Medulla oblongata (tissue), 1 donor: ENCODE measurements at regions not wholly inside any gene's neighbourhood (a gene's known extent, or its start where the extent isn't known, plus 50 kb on each side); places are given as distances from the start of the nearest gene placed in this dataset.
"Not testable (repeated sequence)": the region's sequence is repeated elsewhere in the genome, so short reads cannot be mapped to it uniquely, and the experiment has no call there.

Source experiments
- DNase-seq: peaks from one replicate; pipeline ENCODE4 v3.0.0-alpha.2; 2015; ENCODE audit errors: extremely low spot score

DNA sequence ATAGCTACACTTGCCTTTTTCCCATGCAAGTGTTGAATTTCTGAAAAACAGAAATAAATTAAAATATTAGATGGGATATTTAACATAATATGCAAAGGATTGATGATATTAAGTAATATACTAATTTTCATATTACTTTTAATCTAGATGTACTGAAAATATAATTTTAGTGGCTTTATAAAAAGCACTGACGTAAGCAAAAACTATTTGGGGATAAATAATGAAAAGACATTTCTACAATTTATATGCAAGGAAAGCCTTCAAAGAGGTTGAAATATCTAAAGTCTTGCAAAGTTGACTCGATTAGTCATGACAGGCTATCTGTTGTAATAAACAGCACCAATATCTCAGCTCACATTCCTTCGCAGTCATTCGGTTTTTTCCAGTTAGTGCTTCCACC lies 94.9 kb upstream of the ABCB5 start:
- DNase-seq: no peak

DNA sequence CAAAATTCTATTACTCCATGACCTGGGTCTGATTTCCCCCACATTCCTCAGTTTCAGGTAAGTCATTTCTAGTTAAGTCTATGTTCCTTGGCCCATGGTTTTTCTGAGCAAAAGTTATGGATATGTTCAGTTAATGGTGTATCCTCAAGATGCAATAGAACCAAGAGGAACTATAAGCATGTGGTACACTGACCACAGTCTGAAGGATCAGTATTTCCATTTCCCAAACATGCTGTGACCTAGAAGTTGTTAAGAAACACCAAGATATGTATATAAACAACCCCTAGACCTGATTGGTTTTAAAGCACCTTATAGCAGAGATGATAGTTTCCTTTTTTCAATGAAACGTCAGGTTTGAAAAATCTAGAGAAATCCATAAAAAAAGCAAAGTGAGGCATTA lies 94.2 kb upstream of the ABCB5 start:
- DNase-seq: no peak

DNA sequence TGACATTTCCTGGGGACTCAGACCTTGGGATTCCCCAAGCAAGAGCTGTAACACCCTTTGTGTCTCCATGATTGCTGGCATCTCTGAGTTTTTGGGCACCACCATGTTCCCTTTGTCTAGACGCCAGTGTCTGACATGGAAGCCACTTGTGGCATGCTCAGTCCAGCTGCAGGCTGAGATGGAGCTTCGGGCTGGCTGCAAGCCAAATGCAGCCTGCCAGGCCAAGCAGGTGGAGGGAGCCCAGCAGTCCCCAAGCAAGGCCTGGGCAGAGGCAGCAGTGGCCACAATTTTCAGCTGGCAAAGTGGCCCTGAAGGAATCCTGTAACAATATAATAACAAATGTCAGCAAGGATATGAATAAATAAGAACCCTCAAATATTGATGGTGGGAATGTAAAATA lies 86.2 kb upstream of the ABCB5 start:
- DNase-seq: no peak

DNA sequence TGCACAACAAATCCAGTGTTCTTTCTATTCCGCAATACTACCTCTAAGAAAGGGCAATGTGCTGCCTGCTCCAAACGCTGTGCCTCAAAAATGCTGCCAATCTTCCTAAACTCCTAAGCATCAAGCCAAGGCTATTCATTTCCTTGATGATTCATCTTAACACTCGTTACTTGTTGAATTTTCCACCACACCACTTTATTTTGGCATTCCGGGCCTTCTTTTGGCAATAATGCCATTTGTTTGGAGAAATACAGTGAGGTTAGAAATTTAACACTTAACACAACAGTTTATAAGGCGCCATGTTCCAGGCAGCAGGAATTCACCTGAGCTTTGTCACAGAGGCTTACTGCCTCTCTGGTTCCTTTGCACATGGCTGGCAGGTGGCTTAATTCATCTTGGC lies 82.6 kb upstream of the ABCB5 start:
- no peak for DNase-seq

DNA sequence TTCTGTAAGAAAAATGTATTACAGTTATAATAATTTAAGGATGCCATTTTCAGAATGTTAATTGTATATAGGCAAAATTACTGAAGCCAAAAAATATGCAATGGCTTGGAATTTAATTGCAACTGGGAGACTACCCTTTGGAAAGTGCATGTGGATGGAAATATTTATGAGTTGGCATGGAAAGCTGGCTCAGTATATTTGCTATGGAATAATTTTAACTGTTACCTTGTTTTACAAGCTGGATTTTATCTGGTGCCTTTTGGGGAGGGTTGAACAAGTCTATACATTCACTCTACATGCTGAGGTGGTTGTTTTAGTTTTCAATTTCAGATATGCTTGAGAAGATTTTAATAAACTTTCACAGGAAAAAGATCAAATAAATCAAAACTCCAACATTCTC lies 80.9 kb upstream of the ABCB5 start:
- DNase-seq: no peak

DNA sequence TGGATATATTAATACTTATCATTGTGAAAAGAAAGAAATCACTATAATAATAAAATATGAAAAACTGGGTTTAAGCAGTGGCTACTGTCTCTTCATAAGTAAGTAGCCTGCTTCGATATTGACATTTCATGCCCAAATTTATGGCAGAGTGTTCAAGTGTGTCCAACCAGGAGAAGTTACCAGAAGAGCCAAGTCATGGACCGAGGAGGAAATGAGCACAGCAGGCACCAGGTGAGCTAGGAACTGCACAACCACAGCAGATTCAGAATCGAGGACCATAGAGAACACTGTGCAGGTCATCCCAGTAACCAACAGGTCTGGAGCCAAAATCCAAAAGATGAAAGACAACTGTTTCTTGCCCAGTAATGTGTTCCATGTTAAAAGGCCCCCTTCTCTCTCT lies 79.9 kb upstream of the ABCB5 start:
- DNase-seq: no peak

DNA sequence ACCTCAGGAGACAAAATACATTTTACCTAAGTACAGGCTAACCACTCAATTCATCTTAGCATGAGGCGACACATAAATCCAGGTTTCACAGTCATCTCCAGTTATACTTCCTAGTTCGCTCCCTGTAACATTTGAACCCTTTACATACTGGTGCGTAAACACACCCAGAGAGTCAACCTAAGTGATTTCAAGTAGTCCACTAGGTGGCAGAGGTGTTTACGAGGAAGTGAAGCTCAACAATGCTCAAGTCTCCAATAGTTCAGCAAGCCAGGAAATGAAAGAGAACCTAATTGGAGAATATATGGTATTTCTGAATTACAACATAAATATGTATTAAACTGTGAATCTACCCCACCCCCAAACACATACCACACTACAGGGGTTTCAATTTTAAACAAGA lies 76.3 kb upstream of the ABCB5 start:
- DNase-seq: no peak

DNA sequence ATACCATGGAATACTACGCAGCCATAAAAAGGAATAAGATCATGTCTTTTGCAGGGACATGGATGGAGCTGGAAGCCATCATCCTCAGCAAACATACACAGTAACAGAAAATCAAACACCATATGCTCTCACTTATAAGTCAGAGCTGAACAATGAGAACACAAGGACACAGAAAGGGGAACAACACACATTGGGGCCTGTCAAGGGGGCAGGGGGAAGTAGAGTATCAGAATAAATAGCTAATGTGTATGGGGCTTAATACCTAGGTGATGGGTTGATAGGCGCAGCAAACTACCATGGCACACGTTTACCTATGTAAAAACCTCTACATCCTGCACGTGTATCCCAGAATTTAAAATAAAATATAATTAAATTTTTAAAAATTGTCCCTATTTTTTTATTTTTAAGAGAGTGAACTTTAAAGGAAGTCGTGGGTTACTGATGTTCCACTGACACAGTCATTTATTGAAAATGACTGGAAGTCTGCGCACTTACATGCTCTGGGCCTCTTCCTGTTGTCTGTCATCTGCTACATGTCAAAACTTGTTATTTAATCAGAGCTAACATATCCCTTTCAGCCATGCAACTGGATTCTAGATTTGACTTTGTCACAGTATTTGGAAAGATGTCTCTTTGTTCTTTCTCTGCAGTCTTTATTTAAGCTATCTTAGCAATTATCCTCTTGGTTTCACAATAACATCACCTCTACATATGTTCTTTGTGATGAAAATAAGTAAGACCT lies 73.7 kb upstream of the ABCB5 start:
- DNase-seq: no peak

DNA sequence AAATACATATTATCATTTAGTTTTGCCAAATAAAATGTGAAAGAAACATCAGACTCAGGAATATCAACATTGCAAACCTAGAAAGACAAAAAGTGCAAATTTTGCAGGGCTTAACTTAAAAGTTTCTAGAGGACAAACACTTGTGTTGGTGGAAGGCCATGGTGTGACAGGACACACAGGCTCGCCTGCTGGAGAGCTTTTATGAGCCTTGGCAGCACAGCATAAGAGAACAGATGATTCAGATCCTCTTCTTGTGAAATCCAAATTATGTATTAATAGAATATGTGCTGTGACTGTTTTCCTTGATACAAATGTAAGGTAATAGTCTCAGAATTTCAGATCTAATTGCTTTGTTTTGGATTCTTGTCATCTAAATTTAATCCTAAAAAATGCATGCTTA lies 72.9 kb upstream of the ABCB5 start:
- DNase-seq: no peak

DNA sequence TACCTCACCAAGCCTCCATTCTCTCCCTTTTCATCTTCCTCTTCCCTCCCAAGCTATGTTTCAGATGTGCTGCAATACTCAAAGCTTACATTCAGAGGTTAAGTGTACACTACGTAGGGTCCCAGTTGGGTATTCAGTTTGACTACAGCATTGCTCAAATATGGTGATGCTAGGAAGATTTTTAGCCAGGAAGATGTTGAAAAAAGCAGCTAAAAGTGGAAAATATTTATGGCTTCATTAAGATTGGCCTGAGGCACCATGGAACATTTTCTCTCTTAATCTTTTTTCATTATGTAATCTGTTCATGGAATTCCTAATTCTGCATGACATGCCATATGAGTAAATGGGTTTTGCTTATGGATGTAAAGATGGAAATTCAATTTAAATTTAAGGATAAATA lies 72.0 kb upstream of the ABCB5 start:
- no peak for DNase-seq

DNA sequence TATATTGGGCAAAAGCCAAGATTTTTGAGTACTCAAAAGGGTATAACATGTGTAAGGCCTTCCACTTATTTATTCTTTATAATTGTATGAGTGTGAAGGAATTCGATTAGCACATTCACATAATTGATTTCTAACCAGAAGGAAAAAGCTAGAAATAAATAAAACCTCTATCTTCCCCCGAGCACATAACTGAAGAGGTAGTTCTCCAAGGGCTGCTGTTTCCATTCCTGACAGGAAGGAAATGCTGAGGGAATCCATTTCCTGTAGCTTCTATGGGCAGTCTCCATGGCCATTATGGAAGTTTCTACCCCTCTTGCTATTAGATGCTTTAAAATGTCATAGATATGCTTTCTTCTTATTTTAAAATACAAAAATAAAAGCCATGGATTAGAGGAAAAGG lies 70.5 kb upstream of the ABCB5 start:
- no peak for DNase-seq

DNA sequence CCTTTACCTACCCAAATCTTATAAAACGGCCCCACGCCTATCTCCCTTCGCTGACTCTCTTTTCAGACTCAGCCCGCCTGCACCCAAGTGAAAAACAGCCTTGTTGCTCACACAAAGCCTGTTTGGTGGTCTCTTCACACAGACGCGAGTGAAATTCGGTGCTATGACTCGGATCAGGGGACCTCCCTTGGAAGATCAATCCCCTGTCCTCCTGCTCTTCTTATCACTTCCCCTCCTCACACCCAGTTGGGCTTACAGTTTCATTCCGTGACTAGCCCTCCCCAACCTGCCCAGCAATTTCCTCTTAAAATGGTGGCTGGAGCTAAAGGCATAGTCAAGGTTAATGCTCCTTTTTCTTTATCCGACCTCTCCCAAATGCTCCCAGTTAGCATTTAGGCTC lies 68.5 kb upstream of the ABCB5 start:
- not testable (repeated sequence) for DNase-seq

DNA sequence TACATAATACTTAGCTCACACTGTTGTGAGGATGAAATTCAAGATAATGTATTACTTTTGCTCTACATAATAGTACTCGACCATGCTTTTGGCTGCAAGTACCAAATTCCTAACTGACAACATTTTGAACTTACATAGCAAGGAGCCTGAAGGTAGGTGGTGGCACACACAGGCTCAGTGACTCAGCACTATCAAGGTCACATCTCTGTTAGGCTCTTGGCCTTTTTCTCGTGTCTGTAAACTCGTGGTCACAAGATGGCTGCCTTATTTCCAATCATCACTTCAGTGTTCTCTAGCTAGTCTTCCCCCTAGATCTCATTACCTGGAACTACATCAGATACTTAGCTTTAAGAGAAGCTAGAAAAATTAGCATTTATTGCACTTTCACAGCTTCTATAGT lies 61.4 kb upstream of the ABCB5 start:
- DNase-seq: no peak

DNA sequence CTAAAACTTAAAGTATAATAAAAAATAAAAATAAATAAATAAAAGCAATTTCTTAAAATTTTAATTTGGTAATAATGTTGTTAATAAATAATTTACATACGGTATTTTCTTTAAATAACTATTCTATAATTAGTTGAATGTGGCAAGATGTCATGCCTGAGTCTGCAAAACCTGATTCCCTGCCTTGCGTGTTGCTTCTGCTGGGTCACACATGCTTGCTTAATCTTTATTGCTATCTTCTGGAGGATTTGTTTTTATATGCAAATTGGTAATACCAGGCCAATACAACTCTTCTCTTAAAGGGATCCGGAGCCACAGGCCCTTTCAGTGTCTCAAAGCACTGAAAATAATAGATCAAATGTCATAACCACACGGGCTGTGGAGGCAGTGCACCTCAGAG lies 59.4 kb upstream of the ABCB5 start:
- no peak for DNase-seq

DNA sequence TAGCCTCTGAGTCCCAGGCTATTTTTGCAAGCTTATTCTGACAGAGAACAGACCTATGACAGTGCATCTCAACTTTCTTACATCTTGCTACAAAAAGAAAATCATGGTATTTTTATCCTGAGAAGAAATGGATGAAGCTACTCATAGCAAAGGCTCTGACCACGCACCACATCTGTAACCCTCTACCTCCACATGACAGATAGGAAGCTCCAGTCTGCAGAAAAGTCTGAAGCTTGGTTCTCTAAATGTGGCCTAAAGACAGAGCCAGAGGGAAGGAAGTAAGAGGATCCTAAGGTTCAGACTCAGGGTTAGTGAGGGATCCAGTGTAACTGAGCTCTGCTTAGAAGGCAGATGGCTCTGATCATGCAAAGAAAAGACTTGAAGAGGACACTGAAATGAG lies 58.4 kb upstream of the ABCB5 start:
- DNase-seq: no peak

DNA sequence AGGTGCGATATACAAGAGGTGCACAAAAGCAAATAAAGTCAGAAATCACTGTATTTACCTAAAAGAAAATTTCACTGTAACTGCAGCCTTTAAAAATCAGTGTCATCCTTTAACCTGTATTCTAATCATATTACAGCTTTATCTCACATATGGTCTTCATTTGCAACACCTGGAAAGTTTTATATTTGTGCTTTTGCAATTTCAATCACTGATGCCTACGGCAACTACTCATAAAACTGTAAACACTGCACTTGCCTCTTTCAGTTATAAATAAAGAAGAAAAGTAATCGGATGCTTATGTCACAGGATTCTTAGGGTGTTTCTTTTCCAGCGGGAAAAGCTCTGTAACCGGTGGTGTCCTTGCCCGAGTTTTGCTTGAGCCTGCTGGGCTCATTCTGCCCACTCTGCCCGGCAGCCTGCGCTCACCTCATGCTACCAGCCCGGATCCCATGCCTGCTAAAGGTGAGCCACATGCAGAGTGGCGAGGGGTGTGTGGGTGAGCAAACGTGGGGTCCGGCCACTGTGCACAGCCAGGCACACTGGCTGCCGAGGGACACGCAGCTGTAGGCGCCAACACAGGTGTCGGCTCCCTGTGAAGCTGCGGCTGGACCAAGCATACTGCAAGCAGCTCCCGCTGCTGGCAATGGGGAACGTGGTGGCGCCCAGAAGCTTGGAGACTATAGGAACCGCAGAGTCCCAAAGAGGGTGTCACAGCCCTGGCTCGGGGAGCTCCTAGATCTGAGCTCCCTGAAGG lies 56.3 kb upstream of the ABCB5 start:
- DNase-seq: no peak

DNA sequence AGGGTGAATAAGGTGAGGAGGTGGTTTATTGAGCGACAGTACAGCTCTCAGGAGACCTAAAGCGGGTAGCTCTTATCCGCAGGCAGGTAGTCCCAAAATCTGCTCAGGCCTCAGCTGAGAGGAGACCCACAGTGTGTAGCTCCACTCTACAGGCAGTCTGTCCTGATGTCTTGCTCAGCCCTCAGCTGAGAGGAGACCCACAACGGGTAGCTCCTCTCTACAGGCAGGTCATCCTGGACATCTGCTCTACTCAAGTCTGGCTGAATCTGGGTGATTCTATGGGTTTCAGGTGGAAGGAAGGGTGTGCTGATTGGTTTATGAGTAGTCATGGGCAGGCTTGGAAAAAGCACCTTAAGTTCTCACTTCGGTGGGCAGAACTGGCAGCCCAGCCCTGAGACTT lies 55.6 kb upstream of the ABCB5 start:
- DNase-seq: no peak

DNA sequence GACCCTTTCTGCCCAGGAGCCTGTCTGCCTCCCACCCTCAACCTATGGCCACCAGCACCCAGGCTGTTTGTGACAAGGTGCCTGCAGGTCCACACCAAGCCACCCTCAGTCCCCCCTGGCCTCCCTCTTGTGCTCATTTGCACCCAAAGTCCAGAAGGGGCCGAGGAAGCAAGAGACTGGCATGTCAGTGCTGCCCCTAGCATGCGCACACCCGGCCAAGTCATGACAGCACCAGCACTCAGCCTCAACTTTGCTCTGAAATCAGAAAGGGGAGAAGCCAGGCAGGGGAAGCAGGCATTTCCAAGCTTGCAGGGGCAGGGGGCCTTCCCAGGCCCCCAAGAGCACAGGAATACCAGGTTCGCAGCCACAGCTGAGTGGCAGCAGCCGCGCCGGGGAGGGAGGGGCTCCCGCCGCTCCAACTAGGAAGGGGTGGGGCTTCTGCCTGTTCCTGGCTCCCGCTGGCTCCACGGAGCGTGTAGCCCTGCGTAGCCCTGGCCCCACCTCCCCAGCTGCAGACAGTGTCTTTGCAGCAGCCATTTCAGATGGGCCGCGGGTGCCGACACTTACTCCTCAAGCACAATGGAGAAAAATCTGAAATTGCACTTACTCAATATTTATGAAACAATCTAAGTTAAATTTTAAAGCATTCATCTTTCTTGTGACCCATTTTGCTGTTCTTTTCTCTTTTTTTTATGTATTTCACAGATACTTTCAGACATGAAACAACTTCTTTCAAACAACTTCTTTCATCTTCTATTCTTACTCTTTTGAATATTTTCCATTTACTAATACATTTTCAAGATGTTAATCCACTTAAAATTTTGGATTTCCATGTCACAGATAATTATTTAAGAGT lies 54.9 kb upstream of the ABCB5 start:
- no peak for DNase-seq

DNA sequence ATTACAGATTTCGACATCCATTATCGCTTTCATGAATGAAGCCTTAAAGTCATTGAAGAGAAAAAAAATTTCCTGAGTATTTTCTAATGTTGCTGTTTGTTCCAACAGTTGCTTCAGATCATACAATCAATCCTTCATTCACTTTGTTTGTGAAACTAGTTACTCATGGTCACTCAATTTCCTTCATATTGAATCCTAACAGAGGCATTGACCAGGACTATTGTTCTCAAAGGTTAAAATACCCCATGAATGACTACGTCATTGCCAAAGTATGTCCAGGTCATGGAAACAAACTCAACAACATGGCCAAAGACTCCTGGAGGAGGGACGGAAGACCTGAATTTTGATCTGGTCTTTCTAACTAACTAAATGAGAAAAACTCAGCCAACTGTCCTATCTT lies 54.0 kb upstream of the ABCB5 start:
- no peak for DNase-seq

DNA sequence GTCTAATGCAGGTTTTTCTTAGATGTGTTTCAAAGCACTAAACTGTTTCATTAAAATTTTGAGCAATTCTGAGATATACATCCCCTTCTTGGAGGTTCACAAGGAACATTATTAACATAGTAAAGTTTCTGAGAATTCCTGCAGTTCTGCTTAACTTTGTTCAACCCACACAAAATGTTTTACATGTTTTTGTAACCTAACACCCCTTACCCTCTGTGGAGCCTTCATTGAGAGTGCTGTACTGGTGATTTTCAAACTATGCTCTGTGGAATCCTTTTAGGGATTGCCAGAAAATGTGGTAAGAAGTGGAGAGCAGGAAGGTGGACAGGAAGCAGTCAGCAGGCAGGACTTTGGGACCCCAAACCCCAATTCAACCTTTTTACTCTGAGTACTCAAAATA lies 53.6 kb upstream of the ABCB5 start:
- no peak for DNase-seq

DNA sequence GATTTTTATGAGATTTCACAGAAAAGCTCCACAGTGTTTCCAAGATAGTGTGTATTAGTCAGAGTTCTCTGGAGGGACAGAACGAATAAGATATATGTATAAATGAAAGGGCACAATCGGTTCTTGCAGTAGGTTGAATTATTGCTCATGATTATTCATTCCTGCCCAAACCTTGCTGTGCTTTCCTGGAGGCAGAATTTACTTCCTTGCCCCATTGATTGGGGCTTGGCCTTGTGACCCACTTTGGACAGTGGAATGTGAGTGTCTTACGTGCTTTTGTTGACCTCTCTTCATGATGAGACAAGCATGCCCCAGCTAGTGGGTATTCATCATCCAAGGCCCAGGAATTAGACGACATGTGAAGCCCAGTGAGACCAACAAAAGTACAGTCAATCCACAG lies 53.0 kb upstream of the ABCB5 start:
- no peak for DNase-seq
